ENCODE measurements at regions not wholly inside any gene's neighbourhood (a gene's known extent, or its start where the extent isn't known, plus 50 kb on each side); places are given as distances from the start of the nearest gene placed in this dataset.

GRCh38 chr2:153138651-153139375 lies 339.7 kb downstream of the RPRM start:
- TF ChIP-seq CTCF (conservative IDR thresholded peaks at IDR 0.05 in 1 of 2, IDR thresholded peaks at IDR 0.05 in 1 of 2; ENCODE audit: low read depth in 1 of 2, low read length in 2 of 2) (no peak), EZH2 (IDR thresholded peaks at IDR 0.05; ENCODE audit: low read length, missing control alignments) (no peak)
- Histone ChIP-seq H3K79me2 (ENCODE audit: control insufficient read depth, insufficient read depth, low read length) (no peaks in the 10 kb centered on the region), H3K4me1 (ENCODE audit: control insufficient read depth, extremely low read depth, insufficient read depth, low read length) (no peaks in the 10 kb centered on the region), H3K9me3 (ENCODE audit: control insufficient read depth, insufficient read depth, low read depth, low read length) (no peaks in the 10 kb centered on the region), H4K20me1 (ENCODE audit: control insufficient read depth, extremely low read depth, insufficient read depth, low read length) (no peaks in the 10 kb centered on the region), H2AFZ (ENCODE audit: low read length) (no peak overlapping the region), H3K36me3 (ENCODE audit: control insufficient read depth, insufficient read depth, low read length) (no peaks in the 10 kb centered on the region), H3K27me3 (ENCODE audit: control insufficient read depth, insufficient read depth, low read length) (no peaks in the 10 kb centered on the region), H3K27ac (ENCODE audit: insufficient read depth, low read length) (no peak overlapping the region), H3K4me3 (replicated peaks in 1 of 4; ENCODE audit: control extremely low read depth in 1 of 4, insufficient read depth in 1 of 4, low read depth in 3 of 4, low read length in 4 of 4) (no peak overlapping the region), H3K9ac (ENCODE audit: insufficient read depth, low read length) (no peak overlapping the region), H3K4me2 (ENCODE audit: extremely low read depth, insufficient read depth, low read length) (no peak overlapping the region)
- DNase-seq (ENCODE audit: low read depth in 2 of 2) = no peak

- Histone ChIP-seq H3K36me3 (ENCODE audit: control insufficient read depth, insufficient read depth, low read length) (no peaks in the 10 kb centered on the region), H3K4me3 (replicated peaks in 1 of 4; ENCODE audit: control extremely low read depth in 1 of 4, insufficient read depth in 1 of 4, low read depth in 3 of 4, low read length in 4 of 4) (no peak overlapping the region), H3K9me3 (ENCODE audit: control insufficient read depth, insufficient read depth, low read depth, low read length) (no peaks in the 10 kb centered on the region), H3K27ac (ENCODE audit: insufficient read depth, low read length) (no peak overlapping the region), H3K4me1 (ENCODE audit: control insufficient read depth, extremely low read depth, insufficient read depth, low read length) (no peaks in the 10 kb centered on the region), H3K4me2 (ENCODE audit: extremely low read depth, insufficient read depth, low read length) (no peak overlapping the region), H3K79me2 (ENCODE audit: control insufficient read depth, insufficient read depth, low read length) (no peaks in the 10 kb centered on the region), H4K20me1 (ENCODE audit: control insufficient read depth, extremely low read depth, insufficient read depth, low read length) (no peaks in the 10 kb centered on the region), H2AFZ (ENCODE audit: low read length) (no peak overlapping the region), H3K27me3 (ENCODE audit: control insufficient read depth, insufficient read depth, low read length) (no peaks in the 10 kb centered on the region), H3K9ac (ENCODE audit: insufficient read depth, low read length) (no peak overlapping the region)
- DNase-seq (ENCODE audit: low read depth in 2 of 2) = no peak
- TF ChIP-seq EZH2 (IDR thresholded peaks at IDR 0.05; ENCODE audit: low read length, missing control alignments) (no peak), CTCF (conservative IDR thresholded peaks at IDR 0.05 in 1 of 2, IDR thresholded peaks at IDR 0.05 in 1 of 2; ENCODE audit: low read depth in 1 of 2, low read length in 2 of 2) (no peak)
Measured at GRCh38 chr2:153136216-153136615, 342.3 kb downstream of the RPRM start.

GRCh38 chr2:153134725-153135124 lies 343.8 kb downstream of the RPRM start:
- Histone ChIP-seq H3K36me3 (ENCODE audit: control insufficient read depth, insufficient read depth, low read length) (no peaks in the 10 kb centered on the region), H3K27me3 (ENCODE audit: control insufficient read depth, insufficient read depth, low read length) (no peaks in the 10 kb centered on the region), H3K9me3 (ENCODE audit: control insufficient read depth, insufficient read depth, low read depth, low read length) (no peaks in the 10 kb centered on the region), H3K4me1 (ENCODE audit: control insufficient read depth, extremely low read depth, insufficient read depth, low read length) (no peaks in the 10 kb centered on the region), H3K9ac (ENCODE audit: insufficient read depth, low read length) (no peak overlapping the region), H3K27ac (ENCODE audit: insufficient read depth, low read length) (no peak overlapping the region), H3K4me3 (replicated peaks in 1 of 4; ENCODE audit: control extremely low read depth in 1 of 4, insufficient read depth in 1 of 4, low read depth in 3 of 4, low read length in 4 of 4) (no peak overlapping the region), H3K79me2 (ENCODE audit: control insufficient read depth, insufficient read depth, low read length) (no peaks in the 10 kb centered on the region), H2AFZ (ENCODE audit: low read length) (no peak overlapping the region), H4K20me1 (ENCODE audit: control insufficient read depth, extremely low read depth, insufficient read depth, low read length) (no peaks in the 10 kb centered on the region), H3K4me2 (ENCODE audit: extremely low read depth, insufficient read depth, low read length) (no peak overlapping the region)
- TF ChIP-seq EZH2 (IDR thresholded peaks at IDR 0.05; ENCODE audit: low read length, missing control alignments) (no peak), CTCF (conservative IDR thresholded peaks at IDR 0.05 in 1 of 2, IDR thresholded peaks at IDR 0.05 in 1 of 2; ENCODE audit: low read depth in 1 of 2, low read length in 2 of 2) (no peak)
- DNase-seq (ENCODE audit: low read depth in 2 of 2) = no peak

Data from fibroblast of lung (primary cell).